ENCODE measurements at regions not wholly inside any gene's neighbourhood (a gene's known extent, or its start where the extent isn't known, plus 50 kb on each side); places are given as distances from the start of the nearest gene placed in this dataset.

DNA sequence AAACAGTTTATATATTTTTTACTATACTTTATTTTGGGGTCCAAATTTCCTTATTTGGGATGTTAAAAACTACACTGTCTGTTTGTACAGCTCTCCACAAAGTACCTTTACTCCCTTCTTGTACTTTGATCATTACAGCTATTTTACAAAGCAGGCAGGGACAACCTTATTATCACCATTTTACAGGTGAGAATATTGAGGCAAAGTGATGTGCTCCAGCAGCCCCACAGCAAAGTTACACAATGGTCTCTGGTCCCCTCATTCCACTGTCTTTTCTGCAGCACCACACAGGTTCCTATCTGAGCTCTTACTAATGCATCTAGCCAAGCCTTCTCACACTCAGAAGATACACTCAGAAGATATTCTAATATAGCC is 457.3 kb downstream of the RASEF start:
- DNase-seq (ENCODE audit: low read depth) (no peak), FAIRE-seq (no peak)
- TF ChIP-seq, protein P1, sequence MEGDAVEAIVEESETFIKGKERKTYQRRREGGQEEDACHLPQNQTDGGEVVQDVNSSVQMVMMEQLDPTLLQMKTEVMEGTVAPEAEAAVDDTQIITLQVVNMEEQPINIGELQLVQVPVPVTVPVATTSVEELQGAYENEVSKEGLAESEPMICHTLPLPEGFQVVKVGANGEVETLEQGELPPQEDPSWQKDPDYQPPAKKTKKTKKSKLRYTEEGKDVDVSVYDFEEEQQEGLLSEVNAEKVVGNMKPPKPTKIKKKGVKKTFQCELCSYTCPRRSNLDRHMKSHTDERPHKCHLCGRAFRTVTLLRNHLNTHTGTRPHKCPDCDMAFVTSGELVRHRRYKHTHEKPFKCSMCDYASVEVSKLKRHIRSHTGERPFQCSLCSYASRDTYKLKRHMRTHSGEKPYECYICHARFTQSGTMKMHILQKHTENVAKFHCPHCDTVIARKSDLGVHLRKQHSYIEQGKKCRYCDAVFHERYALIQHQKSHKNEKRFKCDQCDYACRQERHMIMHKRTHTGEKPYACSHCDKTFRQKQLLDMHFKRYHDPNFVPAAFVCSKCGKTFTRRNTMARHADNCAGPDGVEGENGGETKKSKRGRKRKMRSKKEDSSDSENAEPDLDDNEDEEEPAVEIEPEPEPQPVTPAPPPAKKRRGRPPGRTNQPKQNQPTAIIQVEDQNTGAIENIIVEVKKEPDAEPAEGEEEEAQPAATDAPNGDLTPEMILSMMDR (IDR thresholded peaks at IDR 0.05; ENCODE audit: insufficient read depth, low read length, severe bottlenecking): no peak
- Histone ChIP-seq H3K36me3 (ENCODE audit: control insufficient read depth, insufficient read depth, low read length) (no peaks in the 10 kb centered on the region), H3K27me3 (ENCODE audit: control insufficient read depth, insufficient read depth, low read length) (no peaks in the 10 kb centered on the region), H3K4me3 (ENCODE audit: low read depth, low read length) (no peak overlapping the region)

DNA sequence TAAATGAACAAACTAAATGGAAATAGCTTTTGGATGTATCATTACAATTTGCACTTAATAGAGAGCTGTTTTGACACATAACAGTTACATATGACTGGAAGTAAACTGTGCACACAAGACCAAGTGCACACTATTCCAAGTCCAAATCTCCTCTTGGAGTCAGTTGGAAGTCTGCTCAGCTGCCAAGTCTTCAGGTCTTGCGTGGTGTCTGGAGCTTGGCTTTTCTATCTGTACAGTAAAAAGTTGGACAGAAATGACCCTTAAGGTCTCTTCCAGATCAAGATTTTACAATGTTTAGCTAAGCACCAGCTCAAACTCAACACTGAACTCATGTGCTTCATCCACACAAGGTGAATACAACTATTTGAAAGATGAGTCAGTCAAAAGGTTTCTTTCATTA is 456.9 kb downstream of the RASEF start:
- no peak overlapping the region for H3K4me3 ChIP-seq (ENCODE audit: low read depth, low read length)
- H3K36me3 ChIP-seq (ENCODE audit: control insufficient read depth, insufficient read depth, low read length): no peaks in the 10 kb centered on the region
- no peaks in the 10 kb centered on the region for H3K27me3 ChIP-seq (ENCODE audit: control insufficient read depth, insufficient read depth, low read length)
- TF ChIP-seq, protein P1 (IDR thresholded peaks at IDR 0.05; ENCODE audit: insufficient read depth, low read length, severe bottlenecking): no peak
- FAIRE-seq (no peak), DNase-seq (ENCODE audit: low read depth) (no peak)

DNA sequence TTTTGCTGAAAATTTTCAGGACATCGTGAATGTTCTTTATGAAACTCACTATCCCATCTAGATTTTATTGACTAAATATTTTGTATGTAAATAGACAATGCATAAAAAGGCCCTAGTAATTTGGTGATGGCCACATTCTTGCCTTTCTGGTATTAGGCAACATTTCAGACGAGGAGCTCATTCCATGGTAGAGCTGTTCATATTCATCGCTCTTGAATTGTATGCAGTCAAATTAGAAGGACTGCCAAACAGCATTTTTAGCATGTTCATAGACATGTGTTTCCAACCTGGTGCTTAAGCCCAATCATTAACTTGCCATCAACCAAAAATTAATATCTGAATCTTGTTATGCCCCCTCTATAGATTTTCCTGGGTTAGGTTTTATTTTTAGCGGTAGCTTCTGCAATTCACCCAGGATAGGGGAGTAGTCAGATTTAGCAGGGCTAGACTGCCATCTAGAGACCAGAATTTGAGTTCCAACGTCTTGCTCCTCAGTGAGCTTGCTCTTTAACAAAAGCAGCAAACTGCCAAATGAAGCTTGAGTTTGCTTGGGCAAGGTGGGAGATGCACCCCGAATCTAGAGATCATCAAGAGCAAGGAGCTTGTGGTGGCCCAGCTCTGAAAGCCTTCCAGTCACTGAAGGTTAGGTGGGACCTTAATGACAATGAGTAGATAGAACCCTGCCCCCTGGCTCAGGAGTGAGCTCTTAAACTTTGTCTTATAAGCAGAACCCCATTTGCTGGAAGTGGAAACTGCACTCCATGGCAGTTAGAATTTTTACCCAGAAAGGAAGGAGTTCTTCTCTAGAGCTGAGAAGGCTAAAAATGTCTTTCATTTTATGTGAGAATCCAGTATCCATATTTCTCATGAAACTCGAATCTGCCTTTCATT is 456.2 kb downstream of the RASEF start:
- H3K36me3 ChIP-seq (ENCODE audit: control insufficient read depth, insufficient read depth, low read length): no peaks in the 10 kb centered on the region
- FAIRE-seq: no peak
- no peaks in the 10 kb centered on the region for H3K27me3 ChIP-seq (ENCODE audit: control insufficient read depth, insufficient read depth, low read length)
- TF ChIP-seq, protein P1 (IDR thresholded peaks at IDR 0.05; ENCODE audit: insufficient read depth, low read length, severe bottlenecking): peak; percentile 75
- peak; percentile 67 for DNase-seq (ENCODE audit: low read depth)
- H3K4me3 ChIP-seq (ENCODE audit: low read depth, low read length): no peak overlapping the region

DNA sequence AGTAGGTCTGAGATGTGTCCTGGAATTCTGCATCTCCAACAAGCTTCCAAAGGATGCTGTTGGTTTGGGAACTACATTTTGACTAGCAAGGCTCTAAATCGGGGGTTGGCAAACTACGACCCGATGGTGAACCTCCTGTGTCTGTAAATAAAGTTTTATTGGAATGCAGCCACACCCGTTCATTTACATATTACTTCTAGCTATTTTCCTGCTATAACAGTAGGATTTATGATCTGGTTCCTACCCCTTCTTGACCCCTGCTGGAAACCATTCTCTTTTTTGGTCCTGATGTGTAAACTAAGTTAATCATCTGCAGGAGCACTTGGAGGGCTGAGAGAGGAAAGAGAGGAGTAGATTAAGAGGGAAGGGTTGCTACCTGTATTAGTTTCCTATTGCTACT is 454.5 kb downstream of the RASEF start:
- H3K4me3 ChIP-seq (ENCODE audit: low read depth, low read length): no peak overlapping the region
- H3K36me3 ChIP-seq (ENCODE audit: control insufficient read depth, insufficient read depth, low read length): no peaks in the 10 kb centered on the region
- TF ChIP-seq, protein P1 (IDR thresholded peaks at IDR 0.05; ENCODE audit: insufficient read depth, low read length, severe bottlenecking): no peak
- no peaks in the 10 kb centered on the region for H3K27me3 ChIP-seq (ENCODE audit: control insufficient read depth, insufficient read depth, low read length)
- FAIRE-seq (no peak), DNase-seq (ENCODE audit: low read depth) (no peak)

DNA sequence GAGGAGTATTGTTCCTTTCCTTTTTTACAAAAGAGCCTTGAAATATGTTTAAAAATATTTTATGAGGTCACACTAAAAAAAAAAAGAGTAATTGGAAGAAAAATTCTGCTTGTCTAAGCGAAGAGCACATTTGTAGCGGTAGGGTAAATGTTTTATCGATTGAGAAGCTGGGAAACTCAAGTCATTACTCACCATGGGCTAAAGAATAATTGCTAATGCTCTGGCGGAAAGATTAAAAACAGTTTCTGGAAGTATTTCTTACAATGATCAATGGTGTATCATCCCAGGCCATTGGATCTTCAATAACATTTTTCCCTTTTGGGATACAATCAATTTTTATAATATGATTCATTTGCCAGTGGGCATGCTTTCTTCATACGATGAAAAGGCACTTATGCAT is 450.0 kb downstream of the RASEF start:
- Histone ChIP-seq H3K27me3 (ENCODE audit: control insufficient read depth, insufficient read depth, low read length) (no peaks in the 10 kb centered on the region), H3K4me3 (ENCODE audit: low read depth, low read length) (no peak overlapping the region), H3K36me3 (ENCODE audit: control insufficient read depth, insufficient read depth, low read length) (no peaks in the 10 kb centered on the region)
- FAIRE-seq: no peak
- TF ChIP-seq, protein P1 (IDR thresholded peaks at IDR 0.05; ENCODE audit: insufficient read depth, low read length, severe bottlenecking): no peak
- no peak for DNase-seq (ENCODE audit: low read depth)

DNA sequence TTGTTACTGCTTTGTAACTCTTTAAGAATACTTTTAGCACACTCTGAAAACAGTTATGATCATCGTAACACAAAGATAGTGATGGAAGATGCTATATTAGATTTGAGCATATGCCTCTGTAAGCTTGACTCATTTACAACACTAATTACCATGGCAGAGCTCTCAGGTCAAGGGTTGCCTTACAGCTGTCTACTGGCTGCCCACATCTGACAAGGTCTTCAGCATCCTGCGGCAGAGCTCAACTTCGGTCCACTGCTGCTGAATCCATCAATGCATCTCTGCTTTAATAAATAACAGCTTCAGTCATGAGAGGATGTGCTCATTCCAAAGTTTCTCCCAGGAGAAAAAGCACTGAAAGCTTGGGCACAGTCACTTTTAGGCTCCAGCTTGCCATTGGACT is 449.4 kb downstream of the RASEF start:
- Histone ChIP-seq H3K36me3 (ENCODE audit: control insufficient read depth, insufficient read depth, low read length) (no peaks in the 10 kb centered on the region), H3K27me3 (ENCODE audit: control insufficient read depth, insufficient read depth, low read length) (no peaks in the 10 kb centered on the region), H3K4me3 (ENCODE audit: low read depth, low read length) (no peak overlapping the region)
- FAIRE-seq: no peak
- TF ChIP-seq, protein P1 (IDR thresholded peaks at IDR 0.05; ENCODE audit: insufficient read depth, low read length, severe bottlenecking): no peak
- DNase-seq (ENCODE audit: low read depth): no peak

Data from bronchial epithelial cell (primary cell).